ENCODE measurements at regions not wholly inside any gene's neighbourhood (a gene's known extent, or its start where the extent isn't known, plus 50 kb on each side); places are given as distances from the start of the nearest gene placed in this dataset.
"Not testable (repeated sequence)": the region's sequence is repeated elsewhere in the genome, so short reads cannot be mapped to it uniquely, and the experiment has no call there.

- no peak for ATAC-seq
- no peak overlapping the region for H3K27ac Mint-ChIP-seq
Measured at GRCh38 chr10:20407357-20407756, 489.8 kb downstream of the NEBL start.

GRCh38 chr10:20406281-20407104 is 490.6 kb downstream of the NEBL start:
- ATAC-seq (no peak), DNase-seq (ENCODE audit: low spot score in 2 of 2) (no peak)
- no peaks in the 10 kb centered on the region for H3K36me3 Mint-ChIP-seq
- peaks cover 0 to 8% of the 10 kb centered on the region in 2 donors for H3K9me3 Mint-ChIP-seq
- no peak overlapping the region for H3K27ac Mint-ChIP-seq

More at GRCh38 chr10:20407357-20407756, 489.8 kb downstream of the NEBL start:
- DNase-seq (ENCODE audit: low spot score in 2 of 2): no peak
- no peaks in the 10 kb centered on the region for H3K36me3 Mint-ChIP-seq
- H3K9me3 Mint-ChIP-seq: peaks cover 0 to 8% of the 10 kb centered on the region in 2 donors

GRCh38 chr10:20405761-20406160 is 491.4 kb downstream of the NEBL start:
- DNase-seq (ENCODE audit: low spot score in 2 of 2) (no peak), ATAC-seq (no peak)
- Mint-ChIP-seq H3K27ac (no peak overlapping the region), H3K9me3 (peaks cover 0 to 8% of the 10 kb centered on the region in 2 donors), H3K36me3 (no peaks in the 10 kb centered on the region)

GRCh38 chr10:20405050-20405449 is 492.1 kb downstream of the NEBL start:
- H3K36me3 Mint-ChIP-seq: no peaks in the 10 kb centered on the region
- peaks cover 0 to 8% of the 10 kb centered on the region in 2 donors for H3K9me3 Mint-ChIP-seq

GRCh38 chr10:20399772-20400171 is 497.3 kb downstream of the NEBL start:
- H3K27ac Mint-ChIP-seq: no peak overlapping the region
- DNase-seq (ENCODE audit: low spot score in 2 of 2) (no peak), ATAC-seq (no peak)
- peaks cover 8 to 11% of the 10 kb centered on the region in 2 donors for H3K9me3 Mint-ChIP-seq
- H3K36me3 Mint-ChIP-seq: peaks cover 0 to 5% of the 10 kb centered on the region in 2 donors

More at GRCh38 chr10:20405050-20405449, 492.1 kb downstream of the NEBL start:
- ATAC-seq: no peak
- no peak for DNase-seq (ENCODE audit: low spot score in 2 of 2)
- H3K27ac Mint-ChIP-seq: no peak overlapping the region

GRCh38 chr10:20396701-20397100 is 500.4 kb downstream of the NEBL start:
- Mint-ChIP-seq H3K27ac (no peak overlapping the region), H3K36me3 (peaks cover 0 to 5% of the 10 kb centered on the region in 2 donors), H3K9me3 (peaks cover 8 to 22% of the 10 kb centered on the region in 2 donors)
- no peak for DNase-seq (ENCODE audit: low spot score in 2 of 2)
- ATAC-seq: no peak

GRCh38 chr10:20396205-20396604 is 500.9 kb downstream of the NEBL start:
- H3K36me3 Mint-ChIP-seq: peaks cover 0 to 5% of the 10 kb centered on the region in 2 donors
- no peak for ATAC-seq
- no peak for DNase-seq (ENCODE audit: low spot score in 2 of 2)
- no peak overlapping the region for H3K27ac Mint-ChIP-seq
- H3K9me3 Mint-ChIP-seq: peaks cover 8 to 22% of the 10 kb centered on the region in 2 donors

- ATAC-seq (no peak), DNase-seq (ENCODE audit: low spot score in 2 of 2) (no peak)
- H3K27ac Mint-ChIP-seq: no peak overlapping the region
- peaks cover 3 to 16% of the 10 kb centered on the region in 2 donors for H3K9me3 Mint-ChIP-seq
- no peaks in the 10 kb centered on the region for H3K36me3 Mint-ChIP-seq
Measured at GRCh38 chr10:20391629-20392028, 505.5 kb downstream of the NEBL start.

- ATAC-seq (no peak), DNase-seq (ENCODE audit: low spot score in 2 of 2) (no peak)
- H3K36me3 Mint-ChIP-seq: no peaks in the 10 kb centered on the region
- H3K27ac Mint-ChIP-seq: no peak overlapping the region
- H3K9me3 Mint-ChIP-seq: peaks cover 13 to 18% of the 10 kb centered on the region in 2 donors
Measured at GRCh38 chr10:20381761-20382160, 515.4 kb downstream of the NEBL start.

- ATAC-seq: no peak
- no peak for DNase-seq (ENCODE audit: low spot score in 2 of 2)
- peaks cover 5 to 7% of the 10 kb centered on the region in 2 donors for H3K9me3 Mint-ChIP-seq
- H3K36me3 Mint-ChIP-seq: no peaks in the 10 kb centered on the region
- H3K27ac Mint-ChIP-seq: no peak overlapping the region
Measured at GRCh38 chr10:20380401-20380800, 516.7 kb downstream of the NEBL start.

GRCh38 chr10:20372748-20373147 is 524.4 kb downstream of the NEBL start:
- H3K27ac Mint-ChIP-seq: no peak overlapping the region
- DNase-seq (ENCODE audit: low spot score in 2 of 2): no peak
- peaks cover 5 to 9% of the 10 kb centered on the region in 2 donors for H3K36me3 Mint-ChIP-seq
- peaks cover 15 to 24% of the 10 kb centered on the region in 2 donors for H3K9me3 Mint-ChIP-seq
- no peak for ATAC-seq

GRCh38 chr10:20370977-20371533 is 526.1 kb downstream of the NEBL start:
- ATAC-seq; H3K27ac Mint-ChIP-seq; DNase-seq (ENCODE audit: low spot score in 2 of 2): not testable (repeated sequence)
- Mint-ChIP-seq H3K9me3 (peaks cover 24 to 38% of the 10 kb centered on the region in 2 donors), H3K36me3 (peaks cover 5 to 18% of the 10 kb centered on the region in 2 donors)

- ATAC-seq: no peak
- no peak for DNase-seq (ENCODE audit: low spot score in 2 of 2)
- Mint-ChIP-seq H3K36me3 (peaks cover 5 to 18% of the 10 kb centered on the region in 2 donors), H3K27ac (no peak overlapping the region), H3K9me3 (peaks cover 24 to 48% of the 10 kb centered on the region in 2 donors)
Measured at GRCh38 chr10:20369863-20370736, 527.0 kb downstream of the NEBL start.

GRCh38 chr10:20363684-20364083 is 533.4 kb downstream of the NEBL start:
- H3K9me3 Mint-ChIP-seq: peaks cover 20 to 46% of the 10 kb centered on the region in 2 donors
- no peak for DNase-seq (ENCODE audit: low spot score in 2 of 2)
- H3K36me3 Mint-ChIP-seq: peaks cover 0 to 8% of the 10 kb centered on the region in 2 donors
- no peak overlapping the region for H3K27ac Mint-ChIP-seq
- ATAC-seq: no peak

- H3K36me3 Mint-ChIP-seq: no peaks in the 10 kb centered on the region
- no peak overlapping the region for H3K27ac Mint-ChIP-seq
- H3K9me3 Mint-ChIP-seq: peaks cover 16 to 21% of the 10 kb centered on the region in 2 donors
- DNase-seq (ENCODE audit: low spot score in 2 of 2) (no peak), ATAC-seq (no peak)
Measured at GRCh38 chr10:20355915-20356314, 539.7 kb downstream of the PLXDC2 start.

GRCh38 chr10:20355011-20355410 is 538.8 kb downstream of the PLXDC2 start:
- ATAC-seq (no peak), DNase-seq (ENCODE audit: low spot score in 2 of 2) (no peak)
- H3K27ac Mint-ChIP-seq: no peak overlapping the region
- H3K9me3 Mint-ChIP-seq: peaks cover 16 to 24% of the 10 kb centered on the region in 2 donors
- no peaks in the 10 kb centered on the region for H3K36me3 Mint-ChIP-seq

- Mint-ChIP-seq H3K27ac (no peak overlapping the region), H3K36me3 (no peaks in the 10 kb centered on the region), H3K9me3 (peaks cover 15 to 22% of the 10 kb centered on the region in 2 donors)
- ATAC-seq (no peak), DNase-seq (ENCODE audit: low spot score in 2 of 2) (no peak)
Measured at GRCh38 chr10:20354166-20354565, 537.9 kb downstream of the PLXDC2 start.
